UCSD-AML1 (cell line): ENCODE measurements at regions not wholly inside any gene's neighbourhood (a gene's known extent, or its start where the extent isn't known, plus 50 kb on each side); places are given as distances from the start of the nearest gene placed in this dataset.
"Not testable (repeated sequence)": the region's sequence is repeated elsewhere in the genome, so short reads cannot be mapped to it uniquely, and the experiment has no call there.

Source experiments
- DNase-seq: peaks from one replicate; lab custom pipeline; 2025; ENCODE audit not compliant: unreplicated experiment; lab: John Stamatoyannopoulos, UW

DNA sequence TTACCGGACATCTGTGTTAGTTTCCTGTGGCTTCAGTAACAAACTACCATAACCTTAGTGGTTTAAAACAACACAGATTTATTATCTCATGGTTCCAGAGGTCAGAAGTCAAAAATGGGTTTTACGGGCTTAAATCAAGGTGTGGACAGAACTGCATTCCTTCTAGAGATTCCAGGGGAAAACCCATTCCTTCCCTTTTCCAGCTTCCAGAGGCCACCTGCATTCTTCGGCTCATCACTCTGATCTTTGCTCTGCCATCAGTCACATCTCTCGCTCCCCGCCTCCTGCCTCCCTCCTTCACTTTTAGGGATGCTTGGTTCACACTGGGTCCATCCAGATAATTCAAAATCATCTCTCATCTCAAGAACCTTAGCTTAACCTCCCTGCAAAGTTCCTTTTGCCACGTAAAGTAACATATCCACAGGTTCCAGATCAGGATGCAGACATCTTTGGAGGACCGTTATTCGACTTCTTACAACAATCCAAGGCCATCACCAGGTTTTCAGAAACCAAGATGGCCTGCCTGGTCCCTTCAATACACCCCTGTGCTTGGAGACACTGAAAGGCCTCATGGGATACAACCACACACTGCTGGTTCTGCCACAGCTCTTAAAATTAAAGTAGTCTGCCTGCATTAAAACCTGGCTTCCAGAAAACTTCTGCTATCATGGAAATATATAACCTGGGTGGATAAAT lies 225.9 kb upstream of the MYO3A start:
- DNase-seq = no peak

DNA sequence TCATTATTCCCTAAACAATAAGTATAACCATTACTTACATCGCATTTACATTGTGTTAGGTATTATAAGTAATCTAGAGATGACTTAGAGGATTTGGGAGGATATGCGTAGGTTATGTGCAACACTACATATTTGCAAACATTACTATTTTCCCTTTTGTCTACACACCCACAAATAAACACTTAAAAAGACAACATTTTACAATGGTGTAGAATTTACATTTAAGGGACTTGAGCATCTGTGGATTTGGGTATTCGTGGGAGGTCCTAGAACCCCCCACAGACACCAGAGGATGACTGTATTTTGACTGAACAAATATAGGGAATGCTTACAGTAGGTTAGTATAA lies 220.2 kb upstream of the MYO3A start:
- no peak for DNase-seq

DNA sequence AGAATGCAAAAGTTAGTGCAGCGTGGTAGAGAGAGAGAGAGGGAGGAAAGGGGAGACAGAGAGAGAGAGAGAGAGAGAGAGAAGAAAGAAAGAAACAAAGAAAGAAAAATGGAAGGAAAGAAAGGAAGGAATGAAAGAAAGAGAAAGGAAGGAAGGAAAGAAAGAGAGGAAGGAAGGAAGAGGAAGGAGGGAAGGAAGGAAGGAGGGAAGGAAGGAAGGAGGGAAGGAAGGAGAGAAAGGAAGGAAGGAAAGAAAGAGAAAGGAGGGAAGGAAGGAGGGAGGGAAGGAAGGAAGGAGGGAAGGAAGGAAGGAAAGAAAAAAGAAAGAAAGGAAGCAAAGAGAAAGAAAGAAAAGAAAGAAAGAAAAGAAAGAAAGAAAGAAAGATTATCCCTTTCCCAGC lies 209.8 kb upstream of the MYO3A start:
- no peak for DNase-seq

DNA sequence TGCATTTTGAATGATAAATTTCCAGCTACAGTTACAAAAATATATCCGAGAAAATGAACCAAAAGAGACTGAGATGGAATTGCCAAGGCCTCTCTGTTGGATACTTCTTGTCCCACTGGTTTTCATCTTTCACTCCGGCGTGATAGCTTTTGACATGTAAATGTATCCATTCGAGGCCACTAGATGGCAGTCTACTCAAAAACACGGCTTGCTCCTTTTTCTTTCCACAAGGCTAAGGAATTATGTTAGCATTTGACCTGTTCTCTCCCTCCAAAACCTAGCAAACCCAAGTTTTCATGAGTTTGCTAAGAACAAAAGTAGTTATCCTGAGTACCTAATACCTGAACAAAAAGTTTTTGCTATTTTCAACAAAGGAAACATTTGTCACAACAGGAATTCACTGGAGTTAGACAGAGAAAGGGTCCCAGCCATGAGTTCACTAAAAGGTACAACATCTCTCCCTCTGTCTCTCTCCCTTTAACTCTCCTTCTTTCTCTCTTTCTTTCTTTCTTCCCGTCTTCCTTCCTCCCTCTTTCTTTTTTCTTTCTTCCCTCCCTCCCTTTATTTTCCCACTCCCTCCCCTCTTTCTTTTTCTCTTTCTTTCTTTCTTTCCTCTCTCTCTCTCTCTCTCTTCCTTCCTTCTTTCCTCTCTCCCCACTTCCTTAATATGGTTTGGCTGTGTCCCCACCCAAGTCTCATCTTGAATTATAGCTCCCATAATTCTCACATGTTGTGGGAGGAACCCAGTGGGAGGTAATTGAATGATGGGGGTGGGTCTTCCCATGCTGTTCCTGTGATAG lies 207.9 kb upstream of the MYO3A start:
- DNase-seq = no peak

DNA sequence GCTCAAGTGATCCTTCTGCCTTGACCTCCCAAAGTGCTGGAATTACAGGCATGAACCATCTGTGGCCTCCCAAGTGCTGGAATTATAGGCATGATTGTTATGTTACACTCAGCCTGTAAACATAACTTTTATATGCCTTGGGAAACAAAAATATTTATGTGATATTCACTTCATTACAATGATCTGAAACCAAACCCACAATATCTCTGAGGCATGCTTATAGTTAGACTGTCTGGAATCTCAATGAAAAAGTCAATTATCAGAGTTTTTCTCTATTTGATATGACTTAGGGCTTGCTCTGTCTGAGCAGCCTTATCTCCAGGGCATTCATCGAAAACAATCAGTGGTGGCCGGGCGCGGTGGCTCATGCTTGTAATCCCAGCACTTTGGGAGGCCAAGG lies 195.3 kb upstream of the MYO3A start:
- DNase-seq = no peak

DNA sequence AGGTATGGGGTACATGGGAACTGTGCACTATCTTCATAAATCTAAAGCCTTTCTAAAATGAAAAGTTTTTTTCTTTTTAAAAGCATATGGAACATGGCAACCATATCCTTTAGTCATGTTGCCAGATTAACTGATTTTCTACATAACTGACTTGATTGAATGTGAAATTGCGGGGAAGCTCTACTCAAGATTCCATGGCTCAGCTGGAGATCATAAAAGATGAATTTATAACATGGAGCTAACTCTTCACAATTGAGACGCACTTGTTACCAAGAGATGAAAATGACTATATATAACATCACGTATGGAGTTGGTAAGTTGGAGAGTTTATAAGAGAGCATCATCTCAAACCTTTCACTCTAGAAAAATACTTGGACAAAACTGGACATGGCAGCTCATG lies 190.2 kb upstream of the MYO3A start:
- no peak for DNase-seq

DNA sequence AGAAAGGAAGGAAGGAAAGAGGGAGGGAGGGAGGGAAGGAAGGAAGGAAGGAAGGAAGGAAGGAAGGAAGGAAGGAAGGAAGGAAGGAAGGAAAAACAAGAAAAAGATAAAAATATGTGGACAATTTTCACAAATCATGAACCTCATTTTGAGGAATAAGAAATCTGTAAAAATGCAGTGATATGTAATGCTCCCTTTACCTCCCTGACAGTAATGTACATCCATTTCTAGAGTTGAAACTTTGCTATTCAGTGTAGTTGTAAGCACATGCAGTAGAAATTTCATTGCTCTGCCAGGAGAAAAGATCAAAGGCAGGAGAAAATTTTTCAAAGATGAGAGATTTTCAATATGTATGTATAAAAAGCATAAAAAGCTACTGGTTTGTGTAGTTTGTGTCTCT lies 189.5 kb upstream of the MYO3A start:
- DNase-seq = no peak

DNA sequence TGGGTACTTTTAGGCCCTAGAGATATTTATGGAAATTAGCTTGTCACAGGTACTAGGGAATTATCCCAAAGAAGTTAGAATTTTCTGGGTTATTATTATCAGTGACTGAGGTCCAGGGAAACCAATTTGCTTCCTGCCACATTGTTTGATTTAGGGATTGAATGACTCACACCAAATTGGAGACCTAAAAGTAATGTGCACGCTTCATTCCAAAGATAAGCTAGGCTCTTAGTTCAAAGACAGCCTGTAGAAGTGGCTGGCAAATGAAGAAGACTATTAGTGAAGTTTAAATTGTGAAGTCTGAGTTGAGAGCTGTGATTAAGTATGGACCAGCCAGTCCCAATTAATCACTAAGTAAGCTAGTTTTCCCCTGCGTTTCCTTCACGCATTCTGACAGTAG lies 188.1 kb upstream of the MYO3A start:
- DNase-seq = no peak

DNA sequence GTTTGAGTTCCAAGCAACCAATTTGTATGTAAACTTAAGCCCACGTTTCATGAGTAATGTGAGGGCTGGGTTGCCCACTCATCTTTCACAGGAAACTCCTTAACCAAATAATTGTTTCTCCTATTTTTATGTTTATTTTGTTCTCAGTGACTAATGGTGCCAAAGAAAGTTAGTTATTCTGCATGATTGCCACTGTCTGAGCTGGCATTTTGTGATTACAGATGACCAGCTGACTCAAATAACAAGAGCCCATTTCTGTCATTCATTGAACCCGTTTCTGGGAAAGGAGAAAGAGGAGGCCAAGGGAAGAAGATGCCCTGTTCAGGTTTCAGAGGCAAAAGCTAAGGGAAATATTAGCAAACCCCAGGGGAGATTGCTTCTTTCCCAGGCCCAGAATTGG lies 186.9 kb upstream of the MYO3A start:
- no peak for DNase-seq

DNA sequence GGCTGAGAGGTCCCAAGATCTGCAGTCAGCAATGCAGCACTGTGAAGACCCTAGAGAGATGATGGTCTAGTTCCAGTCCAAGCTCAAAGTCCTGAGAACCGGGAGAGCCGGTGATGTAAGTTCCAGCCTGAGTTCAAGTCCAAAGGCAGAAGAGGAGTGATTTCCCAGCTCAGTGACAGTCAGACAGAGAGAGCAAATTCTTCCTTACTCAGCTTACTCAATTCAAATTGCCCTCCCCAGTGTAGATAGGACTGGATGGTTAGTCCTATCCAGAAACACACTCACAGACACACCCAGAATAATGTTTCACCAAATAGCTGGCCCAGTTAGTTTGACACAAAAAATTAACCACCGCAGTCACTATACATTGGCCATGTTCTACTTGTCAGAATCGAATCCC lies 185.5 kb upstream of the MYO3A start:
- DNase-seq = no peak

DNA sequence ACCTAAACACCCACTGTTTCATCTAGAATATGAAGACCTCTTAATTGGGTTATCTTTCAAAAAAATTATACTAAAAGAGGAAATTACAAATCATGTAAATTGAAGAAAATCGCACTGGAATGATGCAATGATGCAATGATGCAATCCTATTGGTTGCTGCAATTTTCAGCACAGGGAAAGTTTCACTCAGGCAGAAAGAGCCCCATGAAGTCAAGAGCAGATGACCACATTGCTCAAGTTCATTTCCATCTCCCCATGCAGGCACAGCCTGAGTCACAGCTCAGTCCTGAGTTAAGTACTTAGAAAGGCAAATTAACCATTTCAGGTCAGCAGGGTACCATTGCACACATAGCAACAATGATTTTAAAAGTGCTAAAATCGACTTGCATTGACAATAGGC lies 180.3 kb upstream of the MYO3A start:
- no peak for DNase-seq

DNA sequence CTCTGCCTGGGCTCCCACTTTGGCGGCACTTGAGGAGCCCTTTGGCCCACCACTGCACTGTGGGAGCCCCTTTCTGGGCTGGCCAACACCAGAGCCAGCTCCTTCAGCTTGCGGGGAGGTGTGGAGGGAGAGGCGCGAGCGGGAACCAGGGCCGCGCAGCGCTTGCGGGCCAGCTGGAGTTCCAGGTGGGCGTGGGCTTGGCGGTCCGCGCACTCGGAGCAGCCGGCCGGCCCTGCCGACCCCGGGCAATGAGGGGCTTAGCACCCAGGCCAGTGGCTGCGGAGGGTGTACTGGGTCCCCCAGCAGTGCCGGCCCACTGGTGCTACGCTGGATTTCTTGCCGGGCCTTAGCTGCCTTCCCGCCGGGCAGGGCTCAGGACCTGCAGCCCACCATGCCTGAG lies 178.2 kb upstream of the MYO3A start:
- DNase-seq = not testable (repeated sequence)

DNA sequence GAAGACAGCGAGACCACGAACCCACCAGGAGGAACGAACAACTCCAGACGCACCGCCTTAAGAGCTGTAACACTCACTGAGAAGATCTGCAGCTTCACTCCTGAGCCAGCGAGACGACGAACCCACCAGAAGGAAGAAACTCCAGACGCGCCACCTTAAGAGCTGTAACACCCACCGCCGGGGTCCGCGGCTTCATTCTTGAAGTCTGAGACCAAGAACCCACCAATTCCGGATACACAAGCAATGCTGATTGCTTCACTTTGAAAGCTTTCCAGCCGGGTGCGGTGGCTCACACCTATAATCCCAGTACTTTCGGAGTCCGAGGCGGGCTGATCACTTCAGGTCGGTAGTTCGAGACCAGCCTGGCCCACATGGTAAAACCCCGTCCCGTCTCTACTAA lies 177.2 kb upstream of the MYO3A start:
- DNase-seq = no peak

DNA sequence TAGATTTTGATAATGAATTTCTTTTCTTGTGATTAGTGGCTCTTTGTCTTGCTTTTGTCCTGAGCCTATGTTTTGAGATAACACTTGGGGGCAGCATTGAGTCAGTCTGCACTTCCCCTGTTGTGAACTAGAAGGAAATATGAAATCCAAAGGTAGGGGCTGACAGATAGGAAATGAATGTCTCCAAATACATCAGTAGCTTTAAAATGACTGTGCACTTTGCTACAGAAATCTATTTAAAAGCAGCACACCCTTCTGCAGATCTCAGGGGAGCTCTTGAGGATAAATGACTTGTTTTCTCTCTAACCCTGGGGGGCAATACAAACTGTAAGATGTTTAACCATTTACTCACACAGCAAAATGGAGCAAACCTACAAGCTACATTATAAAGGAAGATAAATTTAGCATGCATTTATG lies 176.0 kb upstream of the MYO3A start:
- DNase-seq = no peak

DNA sequence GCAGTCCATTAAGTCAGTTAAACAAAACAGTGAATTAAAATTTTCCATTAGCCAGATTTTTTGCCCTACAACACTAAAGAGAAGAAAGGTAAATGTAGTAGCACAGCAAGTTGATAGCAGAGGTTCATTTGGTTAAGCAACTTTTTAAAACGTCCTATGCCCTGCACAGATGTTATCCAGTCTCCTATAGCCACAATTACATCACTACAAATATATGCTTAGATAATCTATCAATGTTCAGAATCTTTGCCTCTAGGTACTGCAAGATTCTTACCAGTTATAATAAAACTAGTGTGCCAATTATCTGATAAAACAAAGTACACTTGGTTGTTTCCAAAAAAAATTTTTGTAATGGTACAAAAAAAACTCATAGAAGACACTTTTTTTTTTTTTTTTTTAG lies 175.5 kb upstream of the MYO3A start:
- no peak for DNase-seq

DNA sequence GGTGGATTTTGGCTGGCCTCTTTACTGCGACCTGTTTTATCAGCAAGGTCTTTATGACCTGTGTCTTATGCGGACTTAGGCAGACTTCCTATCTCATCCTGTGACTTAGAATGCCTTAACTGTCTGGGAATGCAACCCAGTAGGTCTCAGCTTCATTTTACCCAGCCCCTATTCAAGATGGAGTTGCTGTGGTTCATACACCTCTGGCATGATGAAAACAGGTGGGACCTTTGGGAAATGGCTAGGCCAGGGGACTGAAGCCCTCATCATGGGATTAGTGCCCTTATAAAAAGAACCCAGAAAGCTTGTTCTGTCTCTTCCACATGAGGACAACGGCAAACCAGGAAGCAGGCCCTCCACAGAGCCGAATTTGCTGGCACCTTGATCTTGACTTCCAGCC lies 172.1 kb upstream of the MYO3A start:
- no peak for DNase-seq

DNA sequence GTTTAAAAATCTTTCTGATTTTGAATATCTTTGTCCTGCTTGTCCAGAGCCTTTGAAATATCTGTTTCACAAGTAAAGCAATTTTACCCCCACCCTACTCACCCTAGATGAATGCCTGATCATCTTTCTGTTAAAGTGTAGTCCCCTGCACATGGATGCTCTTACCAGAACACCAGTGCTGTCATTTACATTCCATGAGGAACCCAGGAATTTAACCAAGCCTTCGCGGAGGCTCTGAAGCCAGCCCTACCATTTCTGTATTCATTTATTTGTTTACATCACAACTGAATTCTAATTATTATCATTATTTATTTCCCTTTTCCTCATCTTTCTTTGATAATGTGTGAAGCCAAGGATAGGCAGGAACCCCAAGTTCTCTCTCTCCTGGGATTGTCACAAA lies 167.8 kb upstream of the MYO3A start:
- DNase-seq = no peak

DNA sequence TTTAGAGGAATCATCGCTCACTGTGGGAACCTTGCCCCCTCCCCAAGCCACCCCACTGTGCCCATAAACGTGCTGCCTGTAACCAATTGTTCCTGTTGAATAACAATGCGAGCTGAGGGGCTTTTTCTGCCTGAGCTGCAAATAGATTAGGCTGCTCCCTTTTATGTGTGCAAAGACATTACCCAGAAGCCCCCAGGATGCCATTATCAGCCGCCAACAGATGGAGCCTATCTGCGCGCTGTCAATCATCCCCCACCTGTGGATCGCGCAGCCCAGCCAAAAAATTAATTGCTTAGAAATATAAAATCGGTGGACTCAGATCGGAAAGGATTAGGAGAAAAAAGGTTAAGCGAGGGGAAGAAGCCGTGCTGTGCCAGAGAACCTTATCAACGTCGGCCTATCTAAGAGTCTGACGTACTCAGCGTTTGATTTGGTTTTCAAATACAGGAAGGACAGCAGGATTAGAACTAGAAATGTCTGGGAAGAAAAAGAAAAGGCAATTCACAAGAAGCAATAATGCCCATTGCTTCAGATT lies 167.3 kb upstream of the MYO3A start:
- DNase-seq = no peak

DNA sequence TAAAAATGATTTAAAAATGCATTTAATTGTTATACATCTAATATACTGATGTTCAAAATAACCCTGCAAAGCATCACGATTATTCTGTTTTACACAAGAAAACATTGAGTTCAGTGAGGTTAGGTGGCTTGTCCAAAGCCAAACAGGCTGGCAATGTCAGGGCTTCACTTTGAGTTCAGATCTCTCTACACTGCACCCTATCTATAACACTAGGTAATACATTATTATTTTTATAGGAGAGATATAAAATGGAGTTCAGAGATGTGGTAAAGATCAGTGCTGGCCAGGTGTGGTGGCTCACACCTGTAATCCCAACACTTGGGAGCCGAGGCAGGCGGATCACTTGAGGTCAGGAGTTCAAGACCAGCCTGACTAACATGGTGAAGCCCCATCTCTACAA lies 165.9 kb upstream of the MYO3A start:
- DNase-seq = no peak

DNA sequence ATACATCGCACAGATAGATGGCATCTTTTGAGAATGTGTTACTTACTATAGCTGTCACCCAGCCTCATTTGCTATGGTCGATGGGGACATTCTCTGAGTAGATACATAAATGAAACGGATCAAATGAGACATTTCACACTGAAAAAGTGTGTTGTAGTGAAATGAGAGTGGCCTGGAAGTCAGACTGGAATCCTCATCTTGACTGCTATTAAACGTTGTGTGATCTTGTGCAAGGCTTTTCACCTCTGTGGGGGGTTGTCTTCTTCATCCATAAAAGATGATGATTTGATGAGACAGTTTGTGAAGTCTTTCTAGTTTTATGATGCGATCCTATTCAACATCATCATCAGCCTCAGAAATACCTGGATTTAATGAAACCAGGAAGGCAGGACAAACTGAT lies 155.4 kb upstream of the MYO3A start:
- DNase-seq = no peak

DNA sequence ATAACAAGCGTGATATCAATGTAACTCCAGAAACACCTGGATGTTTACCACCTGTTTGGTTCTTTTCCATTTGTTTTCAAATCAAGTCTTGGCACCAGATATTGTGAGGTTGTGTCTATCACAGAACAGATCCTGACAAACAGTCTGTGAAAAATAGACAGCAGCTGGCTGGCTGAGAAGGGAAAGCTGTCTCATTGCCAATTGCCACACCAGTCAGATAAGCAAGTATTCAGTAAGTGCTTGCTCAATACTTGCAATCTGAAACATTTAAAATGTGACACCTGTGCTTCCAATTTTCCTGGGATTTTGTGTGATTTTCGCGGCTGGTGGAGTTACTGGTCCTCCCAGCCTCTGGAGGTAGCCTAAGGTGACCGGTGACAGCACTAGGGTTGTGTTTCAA lies 147.9 kb upstream of the MYO3A start:
- no peak for DNase-seq

DNA sequence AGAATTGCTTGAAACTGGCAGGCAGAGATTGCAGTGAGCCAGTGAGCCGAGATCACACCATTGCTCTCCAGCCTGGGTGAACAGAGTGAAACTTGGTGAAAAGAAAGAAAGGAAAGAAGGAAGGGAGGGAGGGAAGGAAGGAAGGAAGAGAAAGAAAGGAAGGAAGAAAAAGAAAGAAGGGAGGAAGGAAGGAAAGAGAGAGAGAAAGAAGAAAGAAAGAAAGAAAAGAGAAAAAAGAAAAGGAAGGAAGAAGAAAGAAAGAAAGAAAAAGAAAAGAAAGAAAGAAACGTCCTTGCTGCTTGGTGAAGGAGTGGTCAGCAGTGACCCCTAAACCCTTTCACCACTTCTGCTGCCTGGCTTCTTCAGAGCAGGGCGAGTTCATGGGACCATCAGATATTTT lies 147.1 kb upstream of the MYO3A start:
- no peak for DNase-seq
